PC-9 (cell line): ENCODE measurements at regions not wholly inside any gene's neighbourhood (a gene's known extent, or its start where the extent isn't known, plus 50 kb on each side); places are given as distances from the start of the nearest gene placed in this dataset.

Source experiments
- BruUV-seq: library from RNA; stranded (reverse); fragments of 400-500 nt; replicated peaks from 2 replicates; lab custom pipeline; 2021; lab: Mats Ljungman, UMichigan
- CTCF ChIA-PET: fragments of 300-600 bp; sonication (Branson Sonifier 250); formaldehyde crosslinking; loops from one replicate; lab custom pipeline; 2022; ENCODE audit warnings: antibody characterized with exemption; lab: Charles Lee
- POLR2A ChIA-PET: fragments of 300-600 bp; sonication (Branson Sonifier 250); formaldehyde crosslinking; loops from one replicate; lab custom pipeline; 2022; ENCODE audit warnings: antibody characterized with exemption; ENCODE audit not compliant: unreplicated experiment; lab: Charles Lee
- DNase-seq, 2 experiments: peaks; one replicate each; pipeline versions ENCODE4 v3.0.0 to v3.0.0-alpha.2; 2015 to 2022; ENCODE audit warnings: mixed read lengths in 1 of 2
- H2AFZ ChIP-seq: fragments of 200-600 bp; sonication (generic); 2 replicates; pipeline ENCODE4 v1.8.1; 2017; ENCODE audit warnings: antibody characterized with exemption
- H3F3A ChIP-seq: fragments of 200-600 bp; sonication (generic); 2 replicates; pipeline ENCODE4 v1.8.1; 2017; ENCODE audit warnings: antibody characterized with exemption, mild to moderate bottlenecking, low read depth; ENCODE audit not compliant: insufficient read depth
- H3K27ac ChIP-seq: fragments of 200-600 bp; sonication (generic); 2 replicates; pipeline ENCODE4 v1.6.1; 2016; ENCODE audit warnings: mixed run types
- H3K27me3 ChIP-seq: fragments of 200-600 bp; sonication (generic); 2 replicates; pipeline ENCODE4 v1.6.1; 2016; ENCODE audit warnings: low read depth, mixed run types; ENCODE audit not compliant: insufficient read depth
- H3K36me3 ChIP-seq: fragments of 200-600 bp; sonication (generic); 2 replicates; pipeline ENCODE4 v1.6.1; 2016; ENCODE audit warnings: low read depth, mixed run types
- H3K4me1 ChIP-seq: fragments of 200-600 bp; sonication (generic); replicated peaks from 2 replicates; pipeline ENCODE4 v1.6.1; 2016; ENCODE audit warnings: mixed run types; ENCODE audit not compliant: insufficient read depth
- H3K4me2 ChIP-seq: fragments of 200-600 bp; sonication (generic); 2 replicates; pipeline ENCODE4 v1.6.1; 2017; ENCODE audit warnings: mixed run types
- H3K4me3 ChIP-seq: fragments of 200-600 bp; sonication (generic); 2 replicates; pipeline ENCODE4 v1.6.1; 2016; ENCODE audit warnings: mixed run types
- H3K79me2 ChIP-seq: fragments of 200-600 bp; sonication (generic); 2 replicates; pipeline ENCODE4 v1.6.1; 2017; ENCODE audit warnings: low read depth, mixed run types
- H3K9me2 ChIP-seq: fragments of 200-600 bp; sonication (generic); 2 replicates; pipeline ENCODE4 v1.8.1; 2017; ENCODE audit warnings: mild to moderate bottlenecking; ENCODE audit not compliant: insufficient read depth
- H3K9me3 ChIP-seq: fragments of 200-600 bp; sonication (generic); 2 replicates; pipeline ENCODE4 v1.8.1; 2016; ENCODE audit warnings: low read depth; ENCODE audit not compliant: insufficient read depth
- H4K20me1 ChIP-seq: fragments of 200-600 bp; sonication (generic); 2 replicates; pipeline ENCODE4 v1.8.1; 2017; ENCODE audit not compliant: insufficient read depth
- CTCF ChIP-seq: fragments of 200-600 bp; sonication (generic); conservative IDR thresholded peaks from 2 replicates; pipeline ENCODE4 v1.6.1; 2017; ENCODE audit warnings: mixed run types, antibody characterized with exemption, mild to moderate bottlenecking, moderate library complexity
- EZH2 ChIP-seq: fragments of 200-600 bp; sonication (generic); IDR thresholded peaks from 2 replicates; pipeline ENCODE4 v1.8.0; 2017; ENCODE audit warnings: antibody characterized with exemption, low read depth
- intact Hi-C: fragments of 100-400 bp; cut with micrococcal nuclease; formaldehyde crosslinking; loops from one replicate; pipeline ENCODE4 v1.10.0; 2022; ENCODE audit not compliant: unreplicated experiment

GRCh38 chr2:155379494-155379893 lies 681.0 kb downstream of the KCNJ3 start:
- Histone ChIP-seq H3K4me2 (no peak overlapping the region), H3K9me2 (no peaks in the 10 kb centered on the region), H3K27me3 (no peaks in the 10 kb centered on the region), H3K9me3 (no peaks in the 10 kb centered on the region), H4K20me1 (no peaks in the 10 kb centered on the region), H2AFZ (no peak overlapping the region), H3K4me1 (no peaks in the 10 kb centered on the region), H3F3A (no peaks in the 10 kb centered on the region), H3K36me3 (no peaks in the 10 kb centered on the region), H3K27ac (no peak overlapping the region), H3K4me3 (no peak overlapping the region), H3K79me2 (no peaks in the 10 kb centered on the region)
- TF ChIP-seq EZH2, result no peak
- no peak for TF ChIP-seq CTCF
- intact Hi-C loops, result loop anchor here (5.0 to 10.0 kb wide), 3 partner anchors 953 to 1678 kb away; partner anchors contain the start of gene NR4A2
- ChIA-PET CTCF (interaction anchor here (1.9 kb wide), 1 partner anchor 1814 kb away, joined by 10 read pairs; no protein-coding TSS in a partner anchor), POLR2A (no interaction called here)
- BruUV-seq, result no TSS peak
- no peak for DNase-seq

GRCh38 chr2:155377931-155378444 lies 679.5 kb downstream of the KCNJ3 start:
- POLR2A ChIA-PET, result no interaction called here
- intact Hi-C loops, result loop anchor here (1.0 to 10.0 kb wide), 5 partner anchors 954 to 1816 kb away; partner anchors contain the start of gene NR4A2
- Histone ChIP-seq H3K4me3 (no peak overlapping the region), H3K36me3 (no peaks in the 10 kb centered on the region), H3K9me2 (no peaks in the 10 kb centered on the region), H3F3A (no peaks in the 10 kb centered on the region), H3K4me1 (no peaks in the 10 kb centered on the region), H3K27me3 (no peaks in the 10 kb centered on the region), H2AFZ (no peak overlapping the region), H3K4me2 (no peak overlapping the region), H3K79me2 (no peaks in the 10 kb centered on the region), H3K9me3 (no peaks in the 10 kb centered on the region), H4K20me1 (no peaks in the 10 kb centered on the region), H3K27ac (no peak overlapping the region)
- CTCF ChIA-PET, result no interaction called here
- no TSS peak for BruUV-seq
- TF ChIP-seq CTCF (no peak), EZH2 (no peak)
- DNase-seq, result no peak

GRCh38 chr2:155377266-155377680 lies 678.8 kb downstream of the KCNJ3 start:
- H3F3A ChIP-seq, result no peaks in the 10 kb centered on the region
- H3K36me3 ChIP-seq, result no peaks in the 10 kb centered on the region
- no peak for TF ChIP-seq EZH2
- peak; percentile 62 for TF ChIP-seq CTCF
- intact Hi-C loops, result loop anchor here (1.0 to 10.0 kb wide), 5 partner anchors 955 to 1817 kb away; partner anchors contain the start of gene NR4A2
- no TSS peak for BruUV-seq
- ChIA-PET CTCF (interaction anchor here (0.7 kb wide), 1 partner anchor 1816 kb away, joined by 9 read pairs; no protein-coding TSS in a partner anchor), POLR2A (interaction anchor here (0.7 kb wide), 2 partner anchors 10 to 957 kb away, joined by 3 to 4 read pairs; no protein-coding TSS in a partner anchor)
- no peak for DNase-seq
- no peaks in the 10 kb centered on the region for H3K9me3 ChIP-seq
- H3K4me3 ChIP-seq, result no peak overlapping the region
- H3K27me3 ChIP-seq, result no peaks in the 10 kb centered on the region
- H2AFZ ChIP-seq, result no peak overlapping the region
- H3K79me2 ChIP-seq, result no peaks in the 10 kb centered on the region
- H3K4me1 ChIP-seq, result no peaks in the 10 kb centered on the region
- no peaks in the 10 kb centered on the region for H4K20me1 ChIP-seq
- no peak overlapping the region for H3K4me2 ChIP-seq
- H3K27ac ChIP-seq, result no peak overlapping the region
- no peaks in the 10 kb centered on the region for H3K9me2 ChIP-seq
